ENCODE measurements at regions not wholly inside any gene's neighbourhood (a gene's known extent, or its start where the extent isn't known, plus 50 kb on each side); places are given as distances from the start of the nearest gene placed in this dataset.

DNA sequence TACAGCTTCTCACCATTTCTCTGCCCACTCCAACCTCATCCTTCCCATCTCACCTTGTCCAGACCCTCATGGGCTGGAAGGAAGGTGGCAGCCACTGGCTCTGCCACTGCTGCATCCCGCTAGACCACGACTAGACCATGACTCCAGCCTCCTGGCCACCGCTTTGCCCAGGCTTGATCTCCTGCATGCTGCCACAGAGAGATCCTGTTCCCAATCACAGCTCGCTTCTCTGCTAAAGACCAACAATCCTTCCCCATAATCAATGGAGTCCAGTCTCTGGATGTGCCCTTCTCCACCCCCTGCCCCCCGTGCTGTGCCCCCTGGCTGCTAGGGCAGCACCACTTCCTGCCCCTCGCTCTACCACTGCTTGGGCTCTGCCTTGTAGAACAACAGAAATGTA lies 64.9 kb upstream of the DMRTB1 start:
- H3K4me3 ChIP-seq (ENCODE audit: low read length), result no peak overlapping the region
- no peaks in the 10 kb centered on the region for H3K36me3 ChIP-seq (ENCODE audit: control insufficient read depth, low read length)
- H3K27ac ChIP-seq (ENCODE audit: low read depth, low read length), result no peak overlapping the region
- peaks cover 13% of the 10 kb centered on the region for H3K27me3 ChIP-seq (ENCODE audit: control insufficient read depth, low read length)
- H3K4me2 ChIP-seq (ENCODE audit: low read length), result no peak overlapping the region
- H3K79me2 ChIP-seq (ENCODE audit: control insufficient read depth, low read length), result no peaks in the 10 kb centered on the region
- no peaks in the 10 kb centered on the region for H3K9me3 ChIP-seq (ENCODE audit: control insufficient read depth, insufficient read depth, low read length)
- no peaks in the 10 kb centered on the region for H4K20me1 ChIP-seq (ENCODE audit: control insufficient read depth, insufficient read depth, low read depth, low read length)
- TF ChIP-seq, protein P1, sequence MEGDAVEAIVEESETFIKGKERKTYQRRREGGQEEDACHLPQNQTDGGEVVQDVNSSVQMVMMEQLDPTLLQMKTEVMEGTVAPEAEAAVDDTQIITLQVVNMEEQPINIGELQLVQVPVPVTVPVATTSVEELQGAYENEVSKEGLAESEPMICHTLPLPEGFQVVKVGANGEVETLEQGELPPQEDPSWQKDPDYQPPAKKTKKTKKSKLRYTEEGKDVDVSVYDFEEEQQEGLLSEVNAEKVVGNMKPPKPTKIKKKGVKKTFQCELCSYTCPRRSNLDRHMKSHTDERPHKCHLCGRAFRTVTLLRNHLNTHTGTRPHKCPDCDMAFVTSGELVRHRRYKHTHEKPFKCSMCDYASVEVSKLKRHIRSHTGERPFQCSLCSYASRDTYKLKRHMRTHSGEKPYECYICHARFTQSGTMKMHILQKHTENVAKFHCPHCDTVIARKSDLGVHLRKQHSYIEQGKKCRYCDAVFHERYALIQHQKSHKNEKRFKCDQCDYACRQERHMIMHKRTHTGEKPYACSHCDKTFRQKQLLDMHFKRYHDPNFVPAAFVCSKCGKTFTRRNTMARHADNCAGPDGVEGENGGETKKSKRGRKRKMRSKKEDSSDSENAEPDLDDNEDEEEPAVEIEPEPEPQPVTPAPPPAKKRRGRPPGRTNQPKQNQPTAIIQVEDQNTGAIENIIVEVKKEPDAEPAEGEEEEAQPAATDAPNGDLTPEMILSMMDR (IDR thresholded peaks at IDR 0.05; ENCODE audit: low read depth, low read length, poor library complexity, severe bottlenecking), result no peak
- no peak for TF ChIP-seq EZH2phosphoT487 (IDR thresholded peaks at IDR 0.05; ENCODE audit: borderline replicate concordance, low read length)
- no peaks in the 10 kb centered on the region for H3F3A ChIP-seq (ENCODE audit: control insufficient read depth, insufficient read depth)
- peaks cover 12% of the 10 kb centered on the region for H3K4me1 ChIP-seq (ENCODE audit: control insufficient read depth, low read length)
- no peaks in the 10 kb centered on the region for H3K9me2 ChIP-seq (replicated peaks; ENCODE audit: control insufficient read depth, low read length)

DNA sequence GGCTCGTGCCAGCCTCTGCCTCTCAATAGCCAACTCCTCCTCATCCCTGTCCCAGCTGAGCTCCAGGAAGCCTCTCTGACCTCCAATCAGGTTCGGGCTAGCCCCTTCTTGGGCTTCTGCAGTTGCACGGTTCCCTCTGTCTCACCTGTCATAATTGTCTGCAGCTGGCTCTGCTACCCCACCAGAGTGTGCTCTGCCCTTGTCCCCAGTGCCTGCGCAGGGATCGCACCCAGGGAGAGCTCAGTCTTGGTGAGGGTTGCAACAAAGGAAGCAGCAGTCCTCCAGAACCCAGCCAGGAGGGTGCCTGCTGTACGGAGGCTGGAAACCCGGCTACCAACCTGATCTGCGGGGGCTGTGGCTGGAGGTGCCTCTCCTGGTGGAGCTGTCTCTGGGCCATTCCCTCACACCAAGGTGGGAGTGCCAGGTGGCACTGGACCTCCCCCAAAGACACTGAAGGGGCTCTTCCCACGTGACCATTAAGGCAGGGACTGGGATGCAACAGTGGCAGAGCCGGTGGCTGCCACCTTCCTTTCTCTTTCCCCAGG lies 63.5 kb upstream of the DMRTB1 start:
- no peaks in the 10 kb centered on the region for H3K36me3 ChIP-seq (ENCODE audit: control insufficient read depth, low read length)
- TF ChIP-seq, protein P1 (IDR thresholded peaks at IDR 0.05; ENCODE audit: low read depth, low read length, poor library complexity, severe bottlenecking), result no peak
- TF ChIP-seq EZH2phosphoT487 (IDR thresholded peaks at IDR 0.05; ENCODE audit: borderline replicate concordance, low read length), result no peak
- H3K27ac ChIP-seq (ENCODE audit: low read depth, low read length), result no peak overlapping the region
- H3K4me1 ChIP-seq (ENCODE audit: control insufficient read depth, low read length), result no peaks in the 10 kb centered on the region; the same call in 1 of the 2 replicates
- H3K4me3 ChIP-seq (ENCODE audit: low read length), result no peak overlapping the region
- no peaks in the 10 kb centered on the region for H4K20me1 ChIP-seq (ENCODE audit: control insufficient read depth, insufficient read depth, low read depth, low read length)
- no peaks in the 10 kb centered on the region for H3F3A ChIP-seq (ENCODE audit: control insufficient read depth, insufficient read depth)
- H3K9me3 ChIP-seq (ENCODE audit: control insufficient read depth, insufficient read depth, low read length), result no peaks in the 10 kb centered on the region
- no peaks in the 10 kb centered on the region for H3K9me2 ChIP-seq (replicated peaks; ENCODE audit: control insufficient read depth, low read length)
- no peak overlapping the region for H3K4me2 ChIP-seq (ENCODE audit: low read length)
- H3K27me3 ChIP-seq (ENCODE audit: control insufficient read depth, low read length), result peaks cover 13% of the 10 kb centered on the region
- no peaks in the 10 kb centered on the region for H3K79me2 ChIP-seq (ENCODE audit: control insufficient read depth, low read length)

DNA sequence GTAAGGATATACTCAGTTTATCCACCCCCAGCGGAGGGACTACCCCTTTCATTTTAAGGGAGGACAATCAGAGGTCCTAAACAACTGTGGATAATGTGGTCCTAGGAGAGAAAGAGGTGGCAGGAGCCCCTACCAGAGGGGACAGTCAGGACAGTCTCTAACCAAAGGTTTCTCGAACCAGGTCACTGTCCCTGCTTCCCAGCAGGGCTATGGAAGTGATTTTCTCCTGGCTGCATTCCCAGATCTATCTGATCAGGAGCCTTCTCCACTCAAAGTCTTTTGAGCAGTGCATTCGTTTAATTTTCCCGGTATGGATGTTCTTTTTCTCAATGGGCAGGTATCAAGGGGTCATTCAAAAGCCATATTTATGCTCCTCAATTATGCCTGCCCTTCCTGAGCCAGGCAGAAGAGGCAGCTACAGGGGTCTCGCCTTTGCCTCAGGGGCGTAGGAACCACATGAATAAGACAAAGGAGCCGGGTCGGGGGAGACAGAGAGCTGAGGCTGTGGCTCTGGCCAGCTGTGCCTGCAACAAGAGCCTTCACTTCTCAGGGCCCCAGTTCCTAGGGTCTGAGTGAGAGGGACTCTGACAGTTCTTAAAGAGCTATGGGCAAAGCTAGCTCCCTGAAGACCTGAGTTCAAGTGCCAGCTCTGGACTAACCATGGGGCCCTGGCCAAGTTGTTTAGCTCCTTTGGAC lies 62.5 kb upstream of the DMRTB1 start:
- H3K4me1 ChIP-seq (ENCODE audit: control insufficient read depth, low read length), result no peaks in the 10 kb centered on the region
- H3K4me3 ChIP-seq (ENCODE audit: low read length), result no peak overlapping the region
- no peak overlapping the region for H3K4me2 ChIP-seq (ENCODE audit: low read length)
- no peaks in the 10 kb centered on the region for H3K79me2 ChIP-seq (ENCODE audit: control insufficient read depth, low read length)
- H3F3A ChIP-seq (ENCODE audit: control insufficient read depth, insufficient read depth), result no peaks in the 10 kb centered on the region
- no peaks in the 10 kb centered on the region for H3K9me3 ChIP-seq (ENCODE audit: control insufficient read depth, insufficient read depth, low read length)
- H3K9me2 ChIP-seq (replicated peaks; ENCODE audit: control insufficient read depth, low read length), result no peaks in the 10 kb centered on the region
- H3K27ac ChIP-seq (ENCODE audit: low read depth, low read length), result no peak overlapping the region
- H3K36me3 ChIP-seq (ENCODE audit: control insufficient read depth, low read length), result no peaks in the 10 kb centered on the region
- no peaks in the 10 kb centered on the region for H4K20me1 ChIP-seq (ENCODE audit: control insufficient read depth, insufficient read depth, low read depth, low read length)
- no peak for TF ChIP-seq EZH2phosphoT487 (IDR thresholded peaks at IDR 0.05; ENCODE audit: borderline replicate concordance, low read length)
- TF ChIP-seq, protein P1 (IDR thresholded peaks at IDR 0.05; ENCODE audit: low read depth, low read length, poor library complexity, severe bottlenecking), result no peak
- H3K27me3 ChIP-seq (ENCODE audit: control insufficient read depth, low read length), result peaks cover 18% of the 10 kb centered on the region

Measured in DOHH2 (cell line).